ENCODE measurements at regions not wholly inside any gene's neighbourhood (a gene's known extent, or its start where the extent isn't known, plus 50 kb on each side); places are given as distances from the start of the nearest gene placed in this dataset.

DNA sequence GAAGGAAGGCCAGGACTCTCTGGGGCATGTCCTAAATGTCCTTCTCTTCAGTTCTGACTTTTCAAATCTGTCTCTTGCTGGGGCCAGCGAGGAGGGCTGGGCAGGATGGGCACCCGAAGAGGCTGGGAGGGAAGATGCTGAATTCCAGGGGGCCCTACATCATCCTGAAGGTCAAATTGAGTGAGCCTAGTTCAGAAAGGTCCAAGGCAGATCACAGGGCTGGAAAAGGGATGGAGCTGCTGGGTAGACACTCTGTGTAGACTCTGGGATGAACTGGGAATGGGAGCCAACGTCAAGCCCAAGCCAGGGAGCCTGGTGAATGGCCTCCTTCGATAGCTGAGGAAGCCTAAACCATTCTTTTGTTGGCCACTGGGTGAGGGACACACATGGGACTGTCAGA lies 133.1 kb downstream of the MYCN start:
- TF ChIP-seq, protein P1, sequence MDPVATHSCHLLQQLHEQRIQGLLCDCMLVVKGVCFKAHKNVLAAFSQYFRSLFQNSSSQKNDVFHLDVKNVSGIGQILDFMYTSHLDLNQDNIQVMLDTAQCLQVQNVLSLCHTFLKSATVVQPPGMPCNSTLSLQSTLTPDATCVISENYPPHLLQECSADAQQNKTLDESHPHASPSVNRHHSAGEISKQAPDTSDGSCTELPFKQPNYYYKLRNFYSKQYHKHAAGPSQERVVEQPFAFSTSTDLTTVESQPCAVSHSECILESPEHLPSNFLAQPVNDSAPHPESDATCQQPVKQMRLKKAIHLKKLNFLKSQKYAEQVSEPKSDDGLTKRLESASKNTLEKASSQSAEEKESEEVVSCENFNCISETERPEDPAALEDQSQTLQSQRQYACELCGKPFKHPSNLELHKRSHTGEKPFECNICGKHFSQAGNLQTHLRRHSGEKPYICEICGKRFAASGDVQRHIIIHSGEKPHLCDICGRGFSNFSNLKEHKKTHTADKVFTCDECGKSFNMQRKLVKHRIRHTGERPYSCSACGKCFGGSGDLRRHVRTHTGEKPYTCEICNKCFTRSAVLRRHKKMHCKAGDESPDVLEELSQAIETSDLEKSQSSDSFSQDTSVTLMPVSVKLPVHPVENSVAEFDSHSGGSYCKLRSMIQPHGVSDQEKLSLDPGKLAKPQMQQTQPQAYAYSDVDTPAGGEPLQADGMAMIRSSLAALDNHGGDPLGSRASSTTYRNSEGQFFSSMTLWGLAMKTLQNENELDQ (tag by site-specific recombination; IDR thresholded peaks at IDR 0.05; ENCODE audit: low read depth), result no peak
- TF ChIP-seq, protein P2, sequence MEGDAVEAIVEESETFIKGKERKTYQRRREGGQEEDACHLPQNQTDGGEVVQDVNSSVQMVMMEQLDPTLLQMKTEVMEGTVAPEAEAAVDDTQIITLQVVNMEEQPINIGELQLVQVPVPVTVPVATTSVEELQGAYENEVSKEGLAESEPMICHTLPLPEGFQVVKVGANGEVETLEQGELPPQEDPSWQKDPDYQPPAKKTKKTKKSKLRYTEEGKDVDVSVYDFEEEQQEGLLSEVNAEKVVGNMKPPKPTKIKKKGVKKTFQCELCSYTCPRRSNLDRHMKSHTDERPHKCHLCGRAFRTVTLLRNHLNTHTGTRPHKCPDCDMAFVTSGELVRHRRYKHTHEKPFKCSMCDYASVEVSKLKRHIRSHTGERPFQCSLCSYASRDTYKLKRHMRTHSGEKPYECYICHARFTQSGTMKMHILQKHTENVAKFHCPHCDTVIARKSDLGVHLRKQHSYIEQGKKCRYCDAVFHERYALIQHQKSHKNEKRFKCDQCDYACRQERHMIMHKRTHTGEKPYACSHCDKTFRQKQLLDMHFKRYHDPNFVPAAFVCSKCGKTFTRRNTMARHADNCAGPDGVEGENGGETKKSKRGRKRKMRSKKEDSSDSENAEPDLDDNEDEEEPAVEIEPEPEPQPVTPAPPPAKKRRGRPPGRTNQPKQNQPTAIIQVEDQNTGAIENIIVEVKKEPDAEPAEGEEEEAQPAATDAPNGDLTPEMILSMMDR (tag by site-specific recombination; IDR thresholded peaks at IDR 0.05), result no peak
- TF ChIP-seq, protein P3, sequence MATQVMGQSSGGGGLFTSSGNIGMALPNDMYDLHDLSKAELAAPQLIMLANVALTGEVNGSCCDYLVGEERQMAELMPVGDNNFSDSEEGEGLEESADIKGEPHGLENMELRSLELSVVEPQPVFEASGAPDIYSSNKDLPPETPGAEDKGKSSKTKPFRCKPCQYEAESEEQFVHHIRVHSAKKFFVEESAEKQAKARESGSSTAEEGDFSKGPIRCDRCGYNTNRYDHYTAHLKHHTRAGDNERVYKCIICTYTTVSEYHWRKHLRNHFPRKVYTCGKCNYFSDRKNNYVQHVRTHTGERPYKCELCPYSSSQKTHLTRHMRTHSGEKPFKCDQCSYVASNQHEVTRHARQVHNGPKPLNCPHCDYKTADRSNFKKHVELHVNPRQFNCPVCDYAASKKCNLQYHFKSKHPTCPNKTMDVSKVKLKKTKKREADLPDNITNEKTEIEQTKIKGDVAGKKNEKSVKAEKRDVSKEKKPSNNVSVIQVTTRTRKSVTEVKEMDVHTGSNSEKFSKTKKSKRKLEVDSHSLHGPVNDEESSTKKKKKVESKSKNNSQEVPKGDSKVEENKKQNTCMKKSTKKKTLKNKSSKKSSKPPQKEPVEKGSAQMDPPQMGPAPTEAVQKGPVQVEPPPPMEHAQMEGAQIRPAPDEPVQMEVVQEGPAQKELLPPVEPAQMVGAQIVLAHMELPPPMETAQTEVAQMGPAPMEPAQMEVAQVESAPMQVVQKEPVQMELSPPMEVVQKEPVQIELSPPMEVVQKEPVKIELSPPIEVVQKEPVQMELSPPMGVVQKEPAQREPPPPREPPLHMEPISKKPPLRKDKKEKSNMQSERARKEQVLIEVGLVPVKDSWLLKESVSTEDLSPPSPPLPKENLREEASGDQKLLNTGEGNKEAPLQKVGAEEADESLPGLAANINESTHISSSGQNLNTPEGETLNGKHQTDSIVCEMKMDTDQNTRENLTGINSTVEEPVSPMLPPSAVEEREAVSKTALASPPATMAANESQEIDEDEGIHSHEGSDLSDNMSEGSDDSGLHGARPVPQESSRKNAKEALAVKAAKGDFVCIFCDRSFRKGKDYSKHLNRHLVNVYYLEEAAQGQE (tag by site-specific recombination; IDR thresholded peaks at IDR 0.05), result no peak
- TF ChIP-seq YY1 (tag by site-specific recombination; IDR thresholded peaks at IDR 0.05), result no peak
- TF ChIP-seq SCRT2 (tag by site-specific recombination; IDR thresholded peaks at IDR 0.05), result no peak
- TF ChIP-seq, protein P4, sequence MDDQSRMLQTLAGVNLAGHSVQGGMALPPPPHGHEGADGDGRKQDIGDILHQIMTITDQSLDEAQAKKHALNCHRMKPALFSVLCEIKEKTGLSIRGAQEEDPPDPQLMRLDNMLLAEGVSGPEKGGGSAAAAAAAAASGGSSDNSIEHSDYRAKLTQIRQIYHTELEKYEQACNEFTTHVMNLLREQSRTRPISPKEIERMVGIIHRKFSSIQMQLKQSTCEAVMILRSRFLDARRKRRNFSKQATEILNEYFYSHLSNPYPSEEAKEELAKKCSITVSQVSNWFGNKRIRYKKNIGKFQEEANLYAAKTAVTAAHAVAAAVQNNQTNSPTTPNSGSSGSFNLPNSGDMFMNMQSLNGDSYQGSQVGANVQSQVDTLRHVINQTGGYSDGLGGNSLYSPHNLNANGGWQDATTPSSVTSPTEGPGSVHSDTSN (CRISPR knock-in tag; IDR thresholded peaks at IDR 0.05), result no peak
- no peak for TF ChIP-seq ZNF561 (tag by site-specific recombination; IDR thresholded peaks at IDR 0.05; ENCODE audit: borderline replicate concordance)
- no peak for TF ChIP-seq ZNF530 (tag by site-specific recombination; IDR thresholded peaks at IDR 0.05; ENCODE audit: low read depth)
- TF ChIP-seq ZNF473 (tag by site-specific recombination; IDR thresholded peaks at IDR 0.05), result no peak
- no peak for TF ChIP-seq ZNF660 (tag by site-specific recombination; IDR thresholded peaks at IDR 0.05)
- TF ChIP-seq ZNF184 (tag by site-specific recombination; IDR thresholded peaks at IDR 0.05), result no peak
- TF ChIP-seq ZNF555 (tag by site-specific recombination; conservative IDR thresholded peaks at IDR 0.05), result no peak
- TF ChIP-seq ZBTB7A (tag by site-specific recombination; IDR thresholded peaks at IDR 0.05; ENCODE audit: low read depth), result no peak
